ENCODE measurements at regions not wholly inside any gene's neighbourhood (a gene's known extent, or its start where the extent isn't known, plus 50 kb on each side); places are given as distances from the start of the nearest gene placed in this dataset.

DNA sequence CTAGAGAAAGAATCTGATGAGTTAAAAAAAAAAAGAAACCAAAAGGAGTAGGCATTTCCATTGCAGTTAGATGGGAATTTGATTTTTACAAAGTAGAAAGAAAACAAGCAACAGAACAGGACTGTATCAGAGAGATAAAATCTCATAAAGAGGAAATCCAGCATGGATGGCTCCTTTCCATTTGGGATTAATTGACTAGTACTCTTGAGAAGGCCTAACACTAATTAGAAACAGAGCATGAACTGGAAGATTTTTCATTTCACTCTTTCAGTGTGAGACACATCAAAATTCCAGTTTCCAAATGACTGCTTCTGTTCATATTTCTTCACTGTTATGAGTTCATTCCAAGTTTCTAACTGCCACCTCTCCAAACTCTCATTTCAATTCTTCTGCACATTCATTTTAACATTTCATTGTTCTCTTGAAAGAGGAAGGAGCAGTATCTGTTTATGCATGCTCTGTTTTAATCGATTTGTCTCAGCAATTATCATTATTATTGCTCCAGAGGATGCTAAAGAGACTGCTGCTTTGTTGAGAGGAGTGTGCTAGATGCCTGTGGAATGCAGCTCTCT, 108.8 kb upstream of the PIEZO2 start (continued):
- TF ChIP-seq, protein P1, sequence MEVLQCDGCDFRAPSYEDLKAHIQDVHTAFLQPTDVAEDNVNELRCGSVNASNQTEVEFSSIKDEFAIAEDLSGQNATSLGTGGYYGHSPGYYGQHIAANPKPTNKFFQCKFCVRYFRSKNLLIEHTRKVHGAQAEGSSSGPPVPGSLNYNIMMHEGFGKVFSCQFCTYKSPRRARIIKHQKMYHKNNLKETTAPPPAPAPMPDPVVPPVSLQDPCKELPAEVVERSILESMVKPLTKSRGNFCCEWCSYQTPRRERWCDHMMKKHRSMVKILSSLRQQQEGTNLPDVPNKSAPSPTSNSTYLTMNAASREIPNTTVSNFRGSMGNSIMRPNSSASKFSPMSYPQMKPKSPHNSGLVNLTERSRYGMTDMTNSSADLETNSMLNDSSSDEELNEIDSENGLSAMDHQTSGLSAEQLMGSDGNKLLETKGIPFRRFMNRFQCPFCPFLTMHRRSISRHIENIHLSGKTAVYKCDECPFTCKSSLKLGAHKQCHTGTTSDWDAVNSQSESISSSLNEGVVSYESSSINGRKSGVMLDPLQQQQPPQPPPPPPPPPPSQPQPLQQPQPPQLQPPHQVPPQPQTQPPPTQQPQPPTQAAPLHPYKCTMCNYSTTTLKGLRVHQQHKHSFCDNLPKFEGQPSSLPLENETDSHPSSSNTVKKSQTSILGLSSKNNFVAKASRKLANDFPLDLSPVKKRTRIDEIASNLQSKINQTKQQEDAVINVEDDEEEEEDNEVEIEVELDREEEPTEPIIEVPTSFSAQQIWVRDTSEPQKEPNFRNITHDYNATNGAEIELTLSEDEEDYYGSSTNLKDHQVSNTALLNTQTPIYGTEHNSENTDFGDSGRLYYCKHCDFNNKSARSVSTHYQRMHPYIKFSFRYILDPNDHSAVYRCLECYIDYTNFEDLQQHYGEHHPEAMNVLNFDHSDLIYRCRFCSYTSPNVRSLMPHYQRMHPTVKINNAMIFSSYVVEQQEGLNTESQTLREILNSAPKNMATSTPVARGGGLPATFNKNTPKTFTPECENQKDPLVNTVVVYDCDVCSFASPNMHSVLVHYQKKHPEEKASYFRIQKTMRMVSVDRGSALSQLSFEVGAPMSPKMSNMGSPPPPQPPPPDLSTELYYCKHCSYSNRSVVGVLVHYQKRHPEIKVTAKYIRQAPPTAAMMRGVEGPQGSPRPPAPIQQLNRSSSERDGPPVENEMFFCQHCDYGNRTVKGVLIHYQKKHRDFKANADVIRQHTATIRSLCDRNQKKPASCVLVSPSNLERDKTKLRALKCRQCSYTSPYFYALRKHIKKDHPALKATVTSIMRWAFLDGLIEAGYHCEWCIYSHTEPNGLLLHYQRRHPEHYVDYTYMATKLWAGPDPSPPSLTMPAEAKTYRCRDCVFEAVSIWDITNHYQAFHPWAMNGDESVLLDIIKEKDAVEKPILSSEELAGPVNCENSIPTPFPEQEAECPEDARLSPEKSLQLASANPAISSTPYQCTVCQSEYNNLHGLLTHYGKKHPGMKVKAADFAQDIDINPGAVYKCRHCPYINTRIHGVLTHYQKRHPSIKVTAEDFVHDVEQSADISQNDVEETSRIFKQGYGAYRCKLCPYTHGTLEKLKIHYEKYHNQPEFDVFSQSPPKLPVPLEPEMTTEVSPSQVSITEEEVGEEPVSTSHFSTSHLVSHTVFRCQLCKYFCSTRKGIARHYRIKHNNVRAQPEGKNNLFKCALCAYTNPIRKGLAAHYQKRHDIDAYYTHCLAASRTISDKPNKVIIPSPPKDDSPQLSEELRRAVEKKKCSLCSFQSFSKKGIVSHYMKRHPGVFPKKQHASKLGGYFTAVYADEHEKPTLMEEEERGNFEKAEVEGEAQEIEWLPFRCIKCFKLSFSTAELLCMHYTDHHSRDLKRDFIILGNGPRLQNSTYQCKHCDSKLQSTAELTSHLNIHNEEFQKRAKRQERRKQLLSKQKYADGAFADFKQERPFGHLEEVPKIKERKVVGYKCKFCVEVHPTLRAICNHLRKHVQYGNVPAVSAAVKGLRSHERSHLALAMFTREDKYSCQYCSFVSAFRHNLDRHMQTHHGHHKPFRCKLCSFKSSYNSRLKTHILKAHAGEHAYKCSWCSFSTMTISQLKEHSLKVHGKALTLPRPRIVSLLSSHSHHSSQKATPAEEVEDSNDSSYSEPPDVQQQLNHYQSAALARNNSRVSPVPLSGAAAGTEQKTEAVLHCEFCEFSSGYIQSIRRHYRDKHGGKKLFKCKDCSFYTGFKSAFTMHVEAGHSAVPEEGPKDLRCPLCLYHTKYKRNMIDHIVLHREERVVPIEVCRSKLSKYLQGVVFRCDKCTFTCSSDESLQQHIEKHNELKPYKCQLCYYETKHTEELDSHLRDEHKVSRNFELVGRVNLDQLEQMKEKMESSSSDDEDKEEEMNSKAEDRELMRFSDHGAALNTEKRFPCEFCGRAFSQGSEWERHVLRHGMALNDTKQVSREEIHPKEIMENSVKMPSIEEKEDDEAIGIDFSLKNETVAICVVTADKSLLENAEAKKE (CRISPR knock-in tag; IDR thresholded peaks at IDR 0.05), result no peak
- TF ChIP-seq, protein P2, sequence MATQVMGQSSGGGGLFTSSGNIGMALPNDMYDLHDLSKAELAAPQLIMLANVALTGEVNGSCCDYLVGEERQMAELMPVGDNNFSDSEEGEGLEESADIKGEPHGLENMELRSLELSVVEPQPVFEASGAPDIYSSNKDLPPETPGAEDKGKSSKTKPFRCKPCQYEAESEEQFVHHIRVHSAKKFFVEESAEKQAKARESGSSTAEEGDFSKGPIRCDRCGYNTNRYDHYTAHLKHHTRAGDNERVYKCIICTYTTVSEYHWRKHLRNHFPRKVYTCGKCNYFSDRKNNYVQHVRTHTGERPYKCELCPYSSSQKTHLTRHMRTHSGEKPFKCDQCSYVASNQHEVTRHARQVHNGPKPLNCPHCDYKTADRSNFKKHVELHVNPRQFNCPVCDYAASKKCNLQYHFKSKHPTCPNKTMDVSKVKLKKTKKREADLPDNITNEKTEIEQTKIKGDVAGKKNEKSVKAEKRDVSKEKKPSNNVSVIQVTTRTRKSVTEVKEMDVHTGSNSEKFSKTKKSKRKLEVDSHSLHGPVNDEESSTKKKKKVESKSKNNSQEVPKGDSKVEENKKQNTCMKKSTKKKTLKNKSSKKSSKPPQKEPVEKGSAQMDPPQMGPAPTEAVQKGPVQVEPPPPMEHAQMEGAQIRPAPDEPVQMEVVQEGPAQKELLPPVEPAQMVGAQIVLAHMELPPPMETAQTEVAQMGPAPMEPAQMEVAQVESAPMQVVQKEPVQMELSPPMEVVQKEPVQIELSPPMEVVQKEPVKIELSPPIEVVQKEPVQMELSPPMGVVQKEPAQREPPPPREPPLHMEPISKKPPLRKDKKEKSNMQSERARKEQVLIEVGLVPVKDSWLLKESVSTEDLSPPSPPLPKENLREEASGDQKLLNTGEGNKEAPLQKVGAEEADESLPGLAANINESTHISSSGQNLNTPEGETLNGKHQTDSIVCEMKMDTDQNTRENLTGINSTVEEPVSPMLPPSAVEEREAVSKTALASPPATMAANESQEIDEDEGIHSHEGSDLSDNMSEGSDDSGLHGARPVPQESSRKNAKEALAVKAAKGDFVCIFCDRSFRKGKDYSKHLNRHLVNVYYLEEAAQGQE (IDR thresholded peaks at IDR 0.05; ENCODE audit: unreplicated experiment), result no peak
- no peak for TF ChIP-seq STAT1 (IDR thresholded peaks at IDR 0.05; ENCODE audit: unreplicated experiment)
- TF ChIP-seq NANOG (IDR thresholded peaks at IDR 0.05; ENCODE audit: borderline replicate concordance), result no peak
- TF ChIP-seq POLR2AphosphoS5 (IDR thresholded peaks at IDR 0.05; ENCODE audit: low read depth), result no peak
- no peak for TF ChIP-seq EZH2phosphoT487 (IDR thresholded peaks at IDR 0.05; ENCODE audit: unreplicated experiment)
- TF ChIP-seq ZNF331 (CRISPR knock-in tag; IDR thresholded peaks at IDR 0.05; ENCODE audit: low read depth), result no peak
- no peak for TF ChIP-seq EZH2 (IDR thresholded peaks at IDR 0.05; ENCODE audit: low read depth, unreplicated experiment)
- TF ChIP-seq ZNF114 (CRISPR knock-in tag; IDR thresholded peaks at IDR 0.05), result no peak
- no peak for TF ChIP-seq JUNB (IDR thresholded peaks at IDR 0.05; ENCODE audit: unreplicated experiment)
